T-helper 17 cell (primary cell): ENCODE measurements at regions not wholly inside any gene's neighbourhood (a gene's known extent, or its start where the extent isn't known, plus 50 kb on each side); places are given as distances from the start of the nearest gene placed in this dataset.
A peak's percentile ranks its signal among the peaks of the same experiment; 100 is the strongest.
"Not testable (repeated sequence)": the region's sequence is repeated elsewhere in the genome, so short reads cannot be mapped to it uniquely, and the experiment has no call there.

Experiments
- ATAC-seq: fragments of 150-1000 bp; cut with Tn5 transposase; 2 replicates; pipeline ENCODE4 v1.10.0; 2021; ENCODE audit warnings: mild to moderate bottlenecking, moderate library complexity
- DNase-seq, 3 donors: peaks; one replicate each; pipeline versions ENCODE4 v3.0.0 to v3.0.0-alpha.2; 2020 to 2021
- H3K9me3 ChIP-seq: one replicate; pipeline ENCODE4 v1.7.0; 2013; ENCODE audit warnings: low read length, mild to moderate bottlenecking; ENCODE audit not compliant: control insufficient read depth, poor library complexity, severe bottlenecking
- H3K27ac Mint-ChIP-seq: one replicate; pipeline ENCODE4 v1.8.0; 2022; ENCODE audit warnings: mild to moderate bottlenecking, moderate library complexity, mixed read lengths
- H3K27me3 Mint-ChIP-seq: one replicate; pipeline ENCODE4 v1.8.0; 2022; ENCODE audit warnings: mixed read lengths
- H3K36me3 Mint-ChIP-seq: one replicate; pipeline ENCODE4 v1.8.0; 2022; ENCODE audit warnings: low read depth, mixed read lengths
- H3K4me1 Mint-ChIP-seq: one replicate; pipeline ENCODE4 v1.8.0; 2022; ENCODE audit warnings: mild to moderate bottlenecking, mixed read lengths
- H3K4me3 Mint-ChIP-seq: one replicate; pipeline ENCODE4 v1.8.0; 2022; ENCODE audit warnings: mild to moderate bottlenecking, moderate library complexity, mixed read lengths

GRCh38 chr12:25376407-25376806 lies 125.7 kb upstream of the KRAS start:
- Mint-ChIP-seq H3K4me1 (peaks cover 16% of the 10 kb centered on the region), H3K36me3 (peaks cover 8% of the 10 kb centered on the region), H3K27ac (peak overlapping the region; percentile 45), H3K4me3 (no peak overlapping the region), H3K27me3 (no peaks in the 10 kb centered on the region)
- no peaks in the 10 kb centered on the region for H3K9me3 ChIP-seq
- DNase-seq (no peak), ATAC-seq (no peak)

- Mint-ChIP-seq H3K36me3 (peaks cover 8% of the 10 kb centered on the region), H3K27ac (no peak overlapping the region), H3K4me1 (peaks cover 12% of the 10 kb centered on the region), H3K4me3 (no peak overlapping the region), H3K27me3 (no peaks in the 10 kb centered on the region)
- H3K9me3 ChIP-seq = no peaks in the 10 kb centered on the region
- no peak for DNase-seq
- ATAC-seq = no peak
Observed at GRCh38 chr12:25372969-25373817, 122.5 kb upstream of the KRAS start.

- ATAC-seq = no peak
- Mint-ChIP-seq H3K36me3 (peaks cover 4% of the 10 kb centered on the region), H3K4me3 (no peak overlapping the region), H3K4me1 (peaks cover 4% of the 10 kb centered on the region), H3K27me3 (no peaks in the 10 kb centered on the region), H3K27ac (no peak overlapping the region)
- no peaks in the 10 kb centered on the region for H3K9me3 ChIP-seq
- DNase-seq = no peak
Observed at GRCh38 chr12:25372002-25372401, 121.3 kb upstream of the KRAS start.

GRCh38 chr12:25368557-25368956 lies 117.8 kb upstream of the KRAS start:
- no peak for DNase-seq
- H3K4me1 Mint-ChIP-seq = peaks cover 4% of the 10 kb centered on the region
- no peak overlapping the region for H3K4me3 Mint-ChIP-seq

GRCh38 chr12:25366122-25366521 lies 115.4 kb upstream of the KRAS start:
- H3K4me3 Mint-ChIP-seq = no peak overlapping the region
- no peak for ATAC-seq
- H3K9me3 ChIP-seq = no peaks in the 10 kb centered on the region
- H3K4me1 Mint-ChIP-seq = peaks cover 4% of the 10 kb centered on the region
- no peaks in the 10 kb centered on the region for H3K36me3 Mint-ChIP-seq
- DNase-seq = no peak
- H3K27ac Mint-ChIP-seq = no peak overlapping the region
- peaks cover 6% of the 10 kb centered on the region for H3K27me3 Mint-ChIP-seq

More at GRCh38 chr12:25368557-25368956, 117.8 kb upstream of the KRAS start:
- Mint-ChIP-seq H3K36me3 (no peaks in the 10 kb centered on the region), H3K27me3 (no peaks in the 10 kb centered on the region), H3K27ac (no peak overlapping the region)
- no peak for ATAC-seq
- no peaks in the 10 kb centered on the region for H3K9me3 ChIP-seq

GRCh38 chr12:25365340-25365730 lies 114.6 kb upstream of the KRAS start:
- Mint-ChIP-seq H3K36me3 (no peaks in the 10 kb centered on the region), H3K4me1 (peaks cover 6% of the 10 kb centered on the region), H3K4me3 (no peak overlapping the region), H3K27me3 (peaks cover 6% of the 10 kb centered on the region), H3K27ac (no peak overlapping the region)
- H3K9me3 ChIP-seq = no peaks in the 10 kb centered on the region
- DNase-seq (no peak), ATAC-seq (no peak)

GRCh38 chr12:25364529-25365339 lies 114.0 kb upstream of the KRAS start:
- no peaks in the 10 kb centered on the region for H3K9me3 ChIP-seq
- DNase-seq (no peak), ATAC-seq (no peak)
- no peaks in the 10 kb centered on the region for H3K36me3 Mint-ChIP-seq
- peaks cover 6% of the 10 kb centered on the region for H3K27me3 Mint-ChIP-seq
- H3K4me3 Mint-ChIP-seq = no peak overlapping the region
- H3K4me1 Mint-ChIP-seq = peaks cover 6% of the 10 kb centered on the region
- H3K27ac Mint-ChIP-seq = no peak overlapping the region

GRCh38 chr12:25362646-25363045 lies 111.9 kb upstream of the KRAS start:
- no peaks in the 10 kb centered on the region for H3K36me3 Mint-ChIP-seq
- peaks cover 6% of the 10 kb centered on the region for H3K27me3 Mint-ChIP-seq
- no peaks in the 10 kb centered on the region for H3K9me3 ChIP-seq
- H3K4me3 Mint-ChIP-seq = no peak overlapping the region
- DNase-seq (no peak), ATAC-seq (no peak)
- no peak overlapping the region for H3K27ac Mint-ChIP-seq
- H3K4me1 Mint-ChIP-seq = peaks cover 6% of the 10 kb centered on the region

GRCh38 chr12:25361511-25361910 lies 110.8 kb upstream of the KRAS start:
- H3K27ac Mint-ChIP-seq = no peak overlapping the region
- H3K4me3 Mint-ChIP-seq = no peak overlapping the region
- H3K36me3 Mint-ChIP-seq = no peaks in the 10 kb centered on the region
- DNase-seq = no peak
- no peak for ATAC-seq
- H3K27me3 Mint-ChIP-seq = peaks cover 6% of the 10 kb centered on the region
- no peaks in the 10 kb centered on the region for H3K9me3 ChIP-seq
- peaks cover 6% of the 10 kb centered on the region for H3K4me1 Mint-ChIP-seq

- no peaks in the 10 kb centered on the region for H3K36me3 Mint-ChIP-seq
- DNase-seq (no peak), ATAC-seq (no peak)
- no peak overlapping the region for H3K4me3 Mint-ChIP-seq
- no peak overlapping the region for H3K27ac Mint-ChIP-seq
- H3K27me3 Mint-ChIP-seq = peaks cover 6% of the 10 kb centered on the region
- H3K9me3 ChIP-seq = no peaks in the 10 kb centered on the region
- H3K4me1 Mint-ChIP-seq = peaks cover 2% of the 10 kb centered on the region
Observed at GRCh38 chr12:25357595-25357994, 106.9 kb upstream of the KRAS start.

GRCh38 chr12:25352942-25353341 lies 102.2 kb upstream of the KRAS start:
- not testable (repeated sequence) for H3K27me3 Mint-ChIP-seq, H3K36me3 Mint-ChIP-seq, H3K4me3 Mint-ChIP-seq, H3K9me3 ChIP-seq, ATAC-seq, H3K27ac Mint-ChIP-seq, H3K4me1 Mint-ChIP-seq, DNase-seq

- no peak overlapping the region for H3K4me3 Mint-ChIP-seq
- ATAC-seq (no peak), DNase-seq (no peak)
- H3K9me3 ChIP-seq = no peaks in the 10 kb centered on the region
- H3K36me3 Mint-ChIP-seq = peaks cover 2% of the 10 kb centered on the region
- H3K27ac Mint-ChIP-seq = no peak overlapping the region
- peaks cover 3% of the 10 kb centered on the region for H3K4me1 Mint-ChIP-seq
- peaks cover 8% of the 10 kb centered on the region for H3K27me3 Mint-ChIP-seq
Observed at GRCh38 chr12:25352083-25352918, 101.6 kb upstream of the KRAS start.

GRCh38 chr12:25348593-25348895 lies 97.8 kb upstream of the KRAS start:
- H3K4me3 Mint-ChIP-seq = no peak overlapping the region
- H3K9me3 ChIP-seq = no peaks in the 10 kb centered on the region
- H3K27ac Mint-ChIP-seq = no peak overlapping the region
- H3K36me3 Mint-ChIP-seq = peaks cover 2% of the 10 kb centered on the region
- H3K4me1 Mint-ChIP-seq = peaks cover 3% of the 10 kb centered on the region
- ATAC-seq = no peak
- DNase-seq = no peak
- peaks cover 8% of the 10 kb centered on the region for H3K27me3 Mint-ChIP-seq
